Astrocyte of the cerebellum (primary cell): ENCODE measurements at regions not wholly inside any gene's neighbourhood (a gene's known extent, or its start where the extent isn't known, plus 50 kb on each side); places are given as distances from the start of the nearest gene placed in this dataset.

Experiments
- DNase-seq: peaks from one replicate; pipeline ENCODE4 v3.0.0-alpha.2; 2011; ENCODE audit warnings: low read depth
- H3K4me3 ChIP-seq: 2 replicates; pipeline ENCODE4 v1.5.1; 2011; ENCODE audit warnings: mild to moderate bottlenecking, low read depth, low read length, moderate library complexity
- CTCF ChIP-seq: IDR thresholded peaks from 2 replicates; pipeline ENCODE4 v1.5.1; 2012; ENCODE audit warnings: low read length, low read depth, moderate library complexity, mild to moderate bottlenecking; ENCODE audit errors: missing control alignments
- in situ Hi-C: cut with HindIII; loops from 2 replicates; pipeline ENCODE4 v1.10.0; 2017; ENCODE audit warnings: low sequenced_read_pairs

- H3K4me3 ChIP-seq, result no peak overlapping the region
- DNase-seq, result no peak
- in situ Hi-C loops, result loop anchor here (5.0 kb wide), 1 partner anchor 52 kb away; no protein-coding TSS in a partner anchor
- no peak for TF ChIP-seq CTCF
These were observed 62.9 kb downstream of the S1PR1 start for GRCh38 chr1:101299710-101300109.

- H3K4me3 ChIP-seq, result no peak overlapping the region
- no peak for TF ChIP-seq CTCF
- DNase-seq, result no peak
- in situ Hi-C loops, result loop anchor here (5.0 kb wide), 1 partner anchor 54 kb away; no protein-coding TSS in a partner anchor
These were observed 64.1 kb downstream of the S1PR1 start for GRCh38 chr1:101300916-101301315.

- H3K4me3 ChIP-seq, result no peak overlapping the region
- in situ Hi-C loops, result loop anchor here (5.0 kb wide), 1 partner anchor 54 kb away; no protein-coding TSS in a partner anchor
- no peak for DNase-seq
- no peak for TF ChIP-seq CTCF
These were observed 64.7 kb downstream of the S1PR1 start for GRCh38 chr1:101301446-101302057.

GRCh38 chr1:101302831-101303511 is 66.2 kb downstream of the S1PR1 start:
- no peak for DNase-seq
- no peak for TF ChIP-seq CTCF
- in situ Hi-C loops, result loop anchor here (5.0 kb wide), 1 partner anchor 56 kb away; no protein-coding TSS in a partner anchor
- H3K4me3 ChIP-seq, result no peak overlapping the region

GRCh38 chr1:101307985-101308689 is 71.3 kb downstream of the S1PR1 start:
- in situ Hi-C loops, result no loop called here
- no peak for DNase-seq
- H3K4me3 ChIP-seq, result no peak overlapping the region
- no peak for TF ChIP-seq CTCF

GRCh38 chr1:101308935-101309333 is 72.1 kb downstream of the S1PR1 start:
- DNase-seq, result no peak
- TF ChIP-seq CTCF, result no peak
- in situ Hi-C loops, result no loop called here
- H3K4me3 ChIP-seq, result no peak overlapping the region
